WTC11 (cell line): ENCODE measurements at regions not wholly inside any gene's neighbourhood (a gene's known extent, or its start where the extent isn't known, plus 50 kb on each side); places are given as distances from the start of the nearest gene placed in this dataset.

Experiments used
- CREB1 ChIP-seq: sonication (generic); formaldehyde crosslinking; IDR thresholded peaks from 2 replicates; pipeline ENCODE4 v1.8.0; 2023; ENCODE audit warnings: mild to moderate bottlenecking, missing genetic modification reagents
- CTCF ChIP-seq: fragments of 200-600 bp; IDR thresholded peaks from 2 replicates; pipeline ENCODE4 v1.8.0; 2022; ENCODE audit warnings: antibody characterized with exemption
- HMGA2 ChIP-seq: fragments of 250-450 bp; sonication (Bioruptor Pico); IDR thresholded peaks from 2 replicates; pipeline ENCODE4 v1.4.0; 2021; ENCODE audit warnings: mild to moderate bottlenecking, moderate library complexity
- MAX ChIP-seq: sonication (generic); formaldehyde crosslinking; IDR thresholded peaks from 2 replicates; pipeline ENCODE4 v1.8.0; 2022; ENCODE audit warnings: mild to moderate bottlenecking, missing genetic modification reagents
- MLX ChIP-seq: sonication (generic); formaldehyde crosslinking; IDR thresholded peaks from 2 replicates; pipeline ENCODE4 v1.8.1; 2023; ENCODE audit warnings: mild to moderate bottlenecking, missing genetic modification reagents, moderate library complexity
- NR2C2 ChIP-seq: sonication (generic); formaldehyde crosslinking; IDR thresholded peaks from 2 replicates; pipeline ENCODE4 v1.8.0; 2022; ENCODE audit warnings: mild to moderate bottlenecking, missing genetic modification reagents
- TCF7 ChIP-seq: sonication (generic); formaldehyde crosslinking; IDR thresholded peaks from 2 replicates; pipeline ENCODE4 v1.8.0; 2022; ENCODE audit warnings: mild to moderate bottlenecking, low read depth, missing genetic modification reagents, moderate library complexity
- ZNF138 ChIP-seq: sonication (generic); formaldehyde crosslinking; conservative IDR thresholded peaks from 2 replicates; pipeline ENCODE4 v1.8.1; 2022; ENCODE audit warnings: mild to moderate bottlenecking, moderate library complexity, missing genetic modification reagents
- ZNF396 ChIP-seq: fragments of 250-450 bp; sonication (Bioruptor Pico); IDR thresholded peaks from 2 replicates; pipeline ENCODE4 v1.8.0; 2021; ENCODE audit warnings: mild to moderate bottlenecking, moderate library complexity, borderline replicate concordance
- ZNF425 ChIP-seq: fragments of 250-450 bp; sonication (Bioruptor Pico); conservative IDR thresholded peaks from 2 replicates; pipeline ENCODE4 v1.9.0; 2021; ENCODE audit warnings: mild to moderate bottlenecking
- ZNF532 ChIP-seq: fragments of 250-450 bp; sonication (Bioruptor Pico); IDR thresholded peaks from 2 replicates; pipeline ENCODE4 v1.9.0; 2021; ENCODE audit warnings: mild to moderate bottlenecking, borderline replicate concordance

- TF ChIP-seq CTCF (no peak), ZNF425 (CRISPR knock-in tag) (no peak), MAX (CRISPR knock-in tag) (no peak), ZNF396 (CRISPR knock-in tag) (no peak), CREB1 (CRISPR knock-in tag) (no peak), NR2C2 (CRISPR knock-in tag) (no peak), HMGA2 (CRISPR knock-in tag) (no peak), ZNF138 (CRISPR knock-in tag) (no peak), ZNF532 (CRISPR knock-in tag) (no peak), TCF7 (no peak), MLX (CRISPR knock-in tag) (no peak)
Measured at GRCh38 chr6:153960741-153961140, 78.3 kb upstream of the OPRM1 start.
